WTC11 (cell line): ENCODE measurements at regions not wholly inside any gene's neighbourhood (a gene's known extent, or its start where the extent isn't known, plus 50 kb on each side); places are given as distances from the start of the nearest gene placed in this dataset.

Experiments used
- ATF2 ChIP-seq: sonication (generic); formaldehyde crosslinking; IDR thresholded peaks from 2 replicates; pipeline ENCODE4 v1.8.1; 2022; ENCODE audit warnings: low read depth, missing genetic modification reagents, borderline replicate concordance
- CREB1 ChIP-seq: sonication (generic); formaldehyde crosslinking; IDR thresholded peaks from 2 replicates; pipeline ENCODE4 v1.8.0; 2023; ENCODE audit warnings: mild to moderate bottlenecking, missing genetic modification reagents
- CTCF ChIP-seq: fragments of 200-600 bp; IDR thresholded peaks from 2 replicates; pipeline ENCODE4 v1.8.0; 2022; ENCODE audit warnings: antibody characterized with exemption
- E2F4 ChIP-seq: sonication (generic); formaldehyde crosslinking; IDR thresholded peaks from 2 replicates; pipeline ENCODE4 v1.8.1; 2022; ENCODE audit warnings: low read depth, mild to moderate bottlenecking, moderate library complexity, missing genetic modification reagents, borderline replicate concordance
- FOXJ3 ChIP-seq: sonication (generic); formaldehyde crosslinking; IDR thresholded peaks from 2 replicates; pipeline ENCODE4 v1.9.0; 2021; ENCODE audit warnings: missing genetic modification reagents, mild to moderate bottlenecking, borderline replicate concordance
- FOXP1 ChIP-seq: sonication (generic); formaldehyde crosslinking; IDR thresholded peaks from 2 replicates; pipeline ENCODE4 v1.8.0; 2022; ENCODE audit warnings: missing genetic modification reagents, mild to moderate bottlenecking, moderate library complexity, borderline replicate concordance
- ZNF121 ChIP-seq: sonication (generic); formaldehyde crosslinking; IDR thresholded peaks from 2 replicates; pipeline ENCODE4 v1.8.0; 2023; ENCODE audit warnings: missing genetic modification reagents
- ZNF416 ChIP-seq: fragments of 250-450 bp; sonication (Bioruptor Pico); IDR thresholded peaks from 2 replicates; pipeline ENCODE4 v1.9.0; 2021; ENCODE audit warnings: mild to moderate bottlenecking, inconsistent platforms
- TF ChIP-seq, protein P1 (sequence below): sonication (generic); formaldehyde crosslinking; IDR thresholded peaks from 2 replicates; pipeline ENCODE4 v1.8.0; 2022; ENCODE audit warnings: missing genetic modification reagents

GRCh38 chr12:58615576-58615975, 304.7 kb downstream of the LRIG3 start:
- TF ChIP-seq CTCF (no peak), ZNF416 (CRISPR knock-in tag) (no peak), CREB1 (CRISPR knock-in tag) (no peak), FOXP1 (CRISPR knock-in tag) (no peak), ZNF121 (CRISPR knock-in tag) (no peak), FOXJ3 (CRISPR knock-in tag) (no peak), E2F4 (CRISPR knock-in tag) (no peak), ATF2 (no peak)
- TF ChIP-seq, protein P1, sequence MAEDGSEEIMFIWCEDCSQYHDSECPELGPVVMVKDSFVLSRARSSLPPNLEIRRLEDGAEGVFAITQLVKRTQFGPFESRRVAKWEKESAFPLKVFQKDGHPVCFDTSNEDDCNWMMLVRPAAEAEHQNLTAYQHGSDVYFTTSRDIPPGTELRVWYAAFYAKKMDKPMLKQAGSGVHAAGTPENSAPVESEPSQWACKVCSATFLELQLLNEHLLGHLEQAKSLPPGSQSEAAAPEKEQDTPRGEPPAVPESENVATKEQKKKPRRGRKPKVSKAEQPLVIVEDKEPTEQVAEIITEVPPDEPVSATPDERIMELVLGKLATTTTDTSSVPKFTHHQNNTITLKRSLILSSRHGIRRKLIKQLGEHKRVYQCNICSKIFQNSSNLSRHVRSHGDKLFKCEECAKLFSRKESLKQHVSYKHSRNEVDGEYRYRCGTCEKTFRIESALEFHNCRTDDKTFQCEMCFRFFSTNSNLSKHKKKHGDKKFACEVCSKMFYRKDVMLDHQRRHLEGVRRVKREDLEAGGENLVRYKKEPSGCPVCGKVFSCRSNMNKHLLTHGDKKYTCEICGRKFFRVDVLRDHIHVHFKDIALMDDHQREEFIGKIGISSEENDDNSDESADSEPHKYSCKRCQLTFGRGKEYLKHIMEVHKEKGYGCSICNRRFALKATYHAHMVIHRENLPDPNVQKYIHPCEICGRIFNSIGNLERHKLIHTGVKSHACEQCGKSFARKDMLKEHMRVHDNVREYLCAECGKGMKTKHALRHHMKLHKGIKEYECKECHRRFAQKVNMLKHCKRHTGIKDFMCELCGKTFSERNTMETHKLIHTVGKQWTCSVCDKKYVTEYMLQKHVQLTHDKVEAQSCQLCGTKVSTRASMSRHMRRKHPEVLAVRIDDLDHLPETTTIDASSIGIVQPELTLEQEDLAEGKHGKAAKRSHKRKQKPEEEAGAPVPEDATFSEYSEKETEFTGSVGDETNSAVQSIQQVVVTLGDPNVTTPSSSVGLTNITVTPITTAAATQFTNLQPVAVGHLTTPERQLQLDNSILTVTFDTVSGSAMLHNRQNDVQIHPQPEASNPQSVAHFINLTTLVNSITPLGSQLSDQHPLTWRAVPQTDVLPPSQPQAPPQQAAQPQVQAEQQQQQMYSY = no peak
